ENCODE measurements at regions not wholly inside any gene's neighbourhood (a gene's known extent, or its start where the extent isn't known, plus 50 kb on each side); places are given as distances from the start of the nearest gene placed in this dataset.

- Histone ChIP-seq H3K4me1 (ENCODE audit: insufficient read depth, poor library complexity, severe bottlenecking) (no peaks in the 10 kb centered on the region), H3K27me3 (ENCODE audit: insufficient read depth, poor library complexity, severe bottlenecking) (no peaks in the 10 kb centered on the region), H3K4me3 (ENCODE audit: severe bottlenecking) (no peak overlapping the region), H3K27ac (ENCODE audit: poor library complexity, severe bottlenecking) (no peak overlapping the region), H3K9me3 (ENCODE audit: severe bottlenecking) (no peaks in the 10 kb centered on the region), H3K36me3 (ENCODE audit: low read depth) (no peaks in the 10 kb centered on the region)
- TF ChIP-seq CTCF (IDR thresholded peaks at IDR 0.05; ENCODE audit: poor library complexity, severe bottlenecking) = no peak
- no peak for DNase-seq (ENCODE audit: low spot score)
- ATAC-seq (ENCODE audit: low read depth) = no peak
Observed at GRCh38 chr9:12141422-12141821, 551.8 kb upstream of the TYRP1 start.

GRCh38 chr9:12155401-12156134, 537.6 kb upstream of the TYRP1 start:
- Histone ChIP-seq H3K4me1 (ENCODE audit: insufficient read depth, poor library complexity, severe bottlenecking) (no peaks in the 10 kb centered on the region), H3K27ac (ENCODE audit: poor library complexity, severe bottlenecking) (no peak overlapping the region), H3K36me3 (ENCODE audit: low read depth) (no peaks in the 10 kb centered on the region), H3K4me3 (ENCODE audit: severe bottlenecking) (no peak overlapping the region), H3K27me3 (ENCODE audit: insufficient read depth, poor library complexity, severe bottlenecking) (no peaks in the 10 kb centered on the region), H3K9me3 (ENCODE audit: severe bottlenecking) (no peaks in the 10 kb centered on the region)
- no peak for TF ChIP-seq CTCF (IDR thresholded peaks at IDR 0.05; ENCODE audit: poor library complexity, severe bottlenecking)
- DNase-seq (ENCODE audit: low spot score) = no peak
- no peak for ATAC-seq (ENCODE audit: low read depth)

- no peak overlapping the region for H3K4me3 ChIP-seq (ENCODE audit: severe bottlenecking)
- no peak for DNase-seq (ENCODE audit: low spot score)
- H3K36me3 ChIP-seq (ENCODE audit: low read depth) = no peaks in the 10 kb centered on the region
- no peaks in the 10 kb centered on the region for H3K9me3 ChIP-seq (ENCODE audit: severe bottlenecking)
- ATAC-seq (ENCODE audit: low read depth) = no peak
- TF ChIP-seq CTCF (IDR thresholded peaks at IDR 0.05; ENCODE audit: poor library complexity, severe bottlenecking) = no peak
- no peak overlapping the region for H3K27ac ChIP-seq (ENCODE audit: poor library complexity, severe bottlenecking)
- H3K4me1 ChIP-seq (ENCODE audit: insufficient read depth, poor library complexity, severe bottlenecking) = no peaks in the 10 kb centered on the region
- no peaks in the 10 kb centered on the region for H3K27me3 ChIP-seq (ENCODE audit: insufficient read depth, poor library complexity, severe bottlenecking)
Observed at GRCh38 chr9:12162181-12162815, 530.9 kb upstream of the TYRP1 start.

GRCh38 chr9:12163723-12164458, 529.3 kb upstream of the TYRP1 start:
- TF ChIP-seq CTCF (IDR thresholded peaks at IDR 0.05; ENCODE audit: poor library complexity, severe bottlenecking) = no peak

More at GRCh38 chr9:12163723-12164458, 529.3 kb upstream of the TYRP1 start:
- Histone ChIP-seq H3K4me1 (ENCODE audit: insufficient read depth, poor library complexity, severe bottlenecking) (no peaks in the 10 kb centered on the region), H3K9me3 (ENCODE audit: severe bottlenecking) (no peaks in the 10 kb centered on the region), H3K36me3 (ENCODE audit: low read depth) (no peaks in the 10 kb centered on the region), H3K27ac (ENCODE audit: poor library complexity, severe bottlenecking) (no peak overlapping the region), H3K27me3 (ENCODE audit: insufficient read depth, poor library complexity, severe bottlenecking) (no peaks in the 10 kb centered on the region), H3K4me3 (ENCODE audit: severe bottlenecking) (no peak overlapping the region)
- no peak for ATAC-seq (ENCODE audit: low read depth)
- no peak for DNase-seq (ENCODE audit: low spot score)

All from RWPE2 (cell line).